Astrocyte (in vitro differentiated cells and primary cell): ENCODE measurements at regions not wholly inside any gene's neighbourhood (a gene's known extent, or its start where the extent isn't known, plus 50 kb on each side); places are given as distances from the start of the nearest gene placed in this dataset.
A peak's percentile ranks its signal among the peaks of the same experiment; 100 is the strongest.
"Not testable (repeated sequence)": the region's sequence is repeated elsewhere in the genome, so short reads cannot be mapped to it uniquely, and the experiment has no call there.

ENCODE experiments used
- DNase-seq: peaks from one replicate; pipeline ENCODE4 v3.0.0-alpha.2; 2010; ENCODE audit warnings: low read depth
- FAIRE-seq: peaks from 2 replicates; lab custom pipeline; 2011; peaks lifted over from hg19 to GRCh38; lab: Jason Lieb, UNC
- H2AFZ ChIP-seq: 2 replicates; pipeline ENCODE4 v1.6.0; 2012; ENCODE audit warnings: low read depth, low read length, inconsistent platforms
- H3K27ac ChIP-seq: 2 replicates; pipeline ENCODE4 v1.5.1; 2011; ENCODE audit warnings: low read depth, low read length, inconsistent platforms
- H3K27me3 ChIP-seq: 2 replicates; pipeline ENCODE4 v1.6.0; 2011; ENCODE audit warnings: low read length, inconsistent platforms; ENCODE audit not compliant: insufficient read depth
- H3K36me3 ChIP-seq: 2 replicates; pipeline ENCODE4 v1.5.1; 2011; ENCODE audit warnings: low read length, inconsistent platforms; ENCODE audit not compliant: insufficient read depth
- H3K4me1 ChIP-seq: 2 replicates; pipeline ENCODE4 v1.5.1; 2011; ENCODE audit warnings: low read length, inconsistent platforms; ENCODE audit not compliant: insufficient read depth
- H3K4me2 ChIP-seq: 2 replicates; pipeline ENCODE4 v1.6.0; 2012; ENCODE audit warnings: low read length, inconsistent platforms
- H3K4me3 ChIP-seq: 2 replicates; pipeline ENCODE4 v1.5.1; 2011; ENCODE audit warnings: low read depth, mild to moderate bottlenecking, low read length, inconsistent platforms; ENCODE audit not compliant: insufficient read depth
- H3K79me2 ChIP-seq: 2 replicates; pipeline ENCODE4 v1.6.0; 2012; ENCODE audit warnings: mild to moderate bottlenecking, low read length, inconsistent platforms; ENCODE audit not compliant: insufficient read depth
- H3K9ac ChIP-seq: 2 replicates; pipeline ENCODE4 v1.6.0; 2012; ENCODE audit warnings: mild to moderate bottlenecking, low read length, inconsistent platforms
- H3K9me3 ChIP-seq: 2 replicates; pipeline ENCODE4 v1.5.1; 2012; ENCODE audit warnings: low read depth, mild to moderate bottlenecking, low read length, inconsistent platforms; ENCODE audit not compliant: insufficient read depth
- H4K20me1 ChIP-seq: 2 replicates; pipeline ENCODE4 v1.6.0; 2012; ENCODE audit warnings: low read length, inconsistent platforms; ENCODE audit not compliant: insufficient read depth
- H3K27ac Mint-ChIP-seq: one replicate; pipeline ENCODE4 v1.8.0; 2021; ENCODE audit warnings: mild to moderate bottlenecking, mixed read lengths; ENCODE audit not compliant: unreplicated experiment
- H3K27me3 Mint-ChIP-seq: one replicate; pipeline ENCODE4 v1.8.0; 2021; ENCODE audit warnings: low read depth, mixed read lengths; ENCODE audit not compliant: unreplicated experiment
- H3K36me3 Mint-ChIP-seq: one replicate; pipeline ENCODE4 v1.8.0; 2021; ENCODE audit warnings: low read depth, mixed read lengths; ENCODE audit not compliant: unreplicated experiment
- H3K4me1 Mint-ChIP-seq: one replicate; pipeline ENCODE4 v1.8.0; 2021; ENCODE audit warnings: low read depth, mixed read lengths; ENCODE audit not compliant: unreplicated experiment
- H3K4me3 Mint-ChIP-seq: one replicate; pipeline ENCODE4 v1.8.0; 2021; ENCODE audit warnings: mild to moderate bottlenecking, moderate library complexity, mixed read lengths; ENCODE audit not compliant: unreplicated experiment
- H3K9me3 Mint-ChIP-seq: one replicate; pipeline ENCODE4 v1.8.0; 2021; ENCODE audit warnings: mild to moderate bottlenecking, mixed read lengths; ENCODE audit not compliant: unreplicated experiment
- CTCF ChIP-seq: IDR thresholded peaks from 2 replicates; pipeline ENCODE4 v1.5.1; 2011; ENCODE audit warnings: low read depth, mild to moderate bottlenecking, inconsistent platforms, low read length, moderate library complexity; ENCODE audit not compliant: insufficient read depth
- EZH2 ChIP-seq: IDR thresholded peaks from 2 replicates; pipeline ENCODE4 v1.6.1; 2012; ENCODE audit warnings: mild to moderate bottlenecking, low read length, inconsistent platforms; ENCODE audit not compliant: insufficient read depth

DNA sequence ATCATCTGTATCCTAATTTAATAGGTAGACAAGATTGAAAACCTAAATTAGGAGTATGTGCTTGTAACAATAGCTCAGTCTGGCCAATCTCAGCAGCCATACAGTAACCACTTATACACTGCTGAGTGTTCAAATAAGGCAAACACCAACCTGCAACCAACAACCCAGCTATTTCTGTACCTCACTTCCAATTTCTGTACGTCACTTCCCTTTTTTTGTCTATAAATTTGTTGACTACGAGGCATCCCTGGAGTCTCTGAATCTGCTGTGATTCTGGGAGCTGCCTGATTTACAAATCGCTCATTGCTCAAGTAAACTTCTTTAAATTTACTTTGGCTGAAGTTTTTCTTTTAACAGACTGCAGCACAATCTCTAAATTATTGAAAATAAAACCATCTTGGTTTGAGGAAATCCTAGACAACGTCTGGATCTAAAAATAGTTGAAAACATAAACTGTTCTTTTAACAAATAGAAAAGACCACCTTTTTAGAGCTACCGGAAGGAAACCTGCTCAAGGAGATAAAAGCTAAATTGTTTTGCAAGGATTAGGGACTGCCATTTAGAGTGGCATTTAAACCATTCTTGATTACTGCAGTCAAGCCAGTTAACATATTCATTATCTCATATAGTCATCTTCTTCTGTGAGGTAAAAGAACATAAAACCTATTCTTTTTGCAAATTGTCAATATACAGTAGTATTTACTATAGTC lies 778.1 kb downstream of the SH3BGRL start:
- TF ChIP-seq EZH2 (no peak), CTCF (no peak)
- no peak for DNase-seq
- Histone ChIP-seq H3K4me2 (no peak overlapping the region), H3K36me3 (no peaks in the 10 kb centered on the region), H3K9ac (no peak overlapping the region), H3K4me1 (no peaks in the 10 kb centered on the region), H3K79me2 (no peaks in the 10 kb centered on the region), H2AFZ (no peak overlapping the region), H3K9me3 (no peaks in the 10 kb centered on the region), H3K27me3 (no peaks in the 10 kb centered on the region), H3K4me3 (no peak overlapping the region), H3K27ac (no peak overlapping the region), H4K20me1 (no peaks in the 10 kb centered on the region)
- no peak overlapping the region for H3K4me3 Mint-ChIP-seq
- no peaks in the 10 kb centered on the region for H3K36me3 Mint-ChIP-seq
- H3K9me3 Mint-ChIP-seq, result no peaks in the 10 kb centered on the region
- no peak overlapping the region for H3K27ac Mint-ChIP-seq
- peak; percentile 37 for FAIRE-seq
- no peaks in the 10 kb centered on the region for H3K27me3 Mint-ChIP-seq
- H3K4me1 Mint-ChIP-seq, result no peaks in the 10 kb centered on the region

- not testable (repeated sequence) for H4K20me1 ChIP-seq, H3K27ac Mint-ChIP-seq, H3K27me3 ChIP-seq, H3K9ac ChIP-seq, DNase-seq, H3K4me1 Mint-ChIP-seq, H3K9me3 ChIP-seq, H3K4me3 ChIP-seq, H3K27ac ChIP-seq, H3K4me3 Mint-ChIP-seq, H3K4me1 ChIP-seq, H3K36me3 ChIP-seq, H3K79me2 ChIP-seq, H3K36me3 Mint-ChIP-seq, H3K27me3 Mint-ChIP-seq, H3K4me2 ChIP-seq, H2AFZ ChIP-seq, FAIRE-seq, H3K9me3 Mint-ChIP-seq
Observed at GRCh38 chrX:81987217-81987616, 785.3 kb downstream of the SH3BGRL start.

DNA sequence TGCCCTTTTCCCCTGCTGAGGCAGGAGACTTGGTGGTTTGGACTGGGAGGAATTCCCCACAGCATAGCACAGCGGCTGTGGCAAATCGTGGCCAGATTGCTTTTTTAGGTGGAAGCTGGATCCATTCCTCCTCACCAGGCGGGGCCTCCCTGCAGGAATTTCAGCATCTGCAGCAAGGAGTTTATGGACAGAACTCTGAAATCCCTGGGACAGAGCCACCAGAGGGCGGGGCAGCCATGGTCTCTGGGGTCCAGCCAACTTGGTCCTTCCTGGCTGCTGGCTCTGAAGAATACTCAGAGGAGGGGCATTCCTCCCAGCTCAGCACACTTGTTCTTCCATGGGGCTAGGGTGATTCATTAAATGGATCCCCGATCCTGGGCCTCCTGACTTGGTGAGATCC lies 794.3 kb downstream of the SH3BGRL start:
- no peak overlapping the region for H3K27ac Mint-ChIP-seq
- no peak for DNase-seq
- H3K27ac ChIP-seq, result no peak overlapping the region

More for the DNA sequence above, 794.3 kb downstream of the SH3BGRL start:
- Histone ChIP-seq H2AFZ (no peak overlapping the region), H3K4me3 (no peak overlapping the region), H3K27me3 (no peaks in the 10 kb centered on the region), H3K9ac (no peak overlapping the region), H3K4me2 (no peak overlapping the region), H4K20me1 (no peaks in the 10 kb centered on the region), H3K36me3 (no peaks in the 10 kb centered on the region), H3K4me1 (no peaks in the 10 kb centered on the region), H3K9me3 (no peaks in the 10 kb centered on the region), H3K79me2 (no peaks in the 10 kb centered on the region)
- Mint-ChIP-seq H3K9me3 (peaks cover 3% of the 10 kb centered on the region), H3K27me3 (no peaks in the 10 kb centered on the region), H3K36me3 (no peaks in the 10 kb centered on the region), H3K4me3 (no peak overlapping the region), H3K4me1 (no peaks in the 10 kb centered on the region)
- FAIRE-seq, result no peak
- TF ChIP-seq EZH2 (no peak), CTCF (no peak)
